Daoy (cell line): ENCODE measurements at regions not wholly inside any gene's neighbourhood (a gene's known extent, or its start where the extent isn't known, plus 50 kb on each side); places are given as distances from the start of the nearest gene placed in this dataset.
"Not testable (repeated sequence)": the region's sequence is repeated elsewhere in the genome, so short reads cannot be mapped to it uniquely, and the experiment has no call there.

Experiments
- DNase-seq: peaks from one replicate; pipeline ENCODE4 v3.0.0-alpha.2; 2015; ENCODE audit warnings: low read depth

- no peak for DNase-seq
Observed at GRCh38 chr5:125245216-125245615, 498.8 kb upstream of the ZNF608 start.

- DNase-seq: no peak
Observed at GRCh38 chr5:125249400-125249799, 503.0 kb upstream of the ZNF608 start.

- DNase-seq: no peak
Observed at GRCh38 chr5:125251703-125252102, 505.3 kb upstream of the ZNF608 start.

DNA sequence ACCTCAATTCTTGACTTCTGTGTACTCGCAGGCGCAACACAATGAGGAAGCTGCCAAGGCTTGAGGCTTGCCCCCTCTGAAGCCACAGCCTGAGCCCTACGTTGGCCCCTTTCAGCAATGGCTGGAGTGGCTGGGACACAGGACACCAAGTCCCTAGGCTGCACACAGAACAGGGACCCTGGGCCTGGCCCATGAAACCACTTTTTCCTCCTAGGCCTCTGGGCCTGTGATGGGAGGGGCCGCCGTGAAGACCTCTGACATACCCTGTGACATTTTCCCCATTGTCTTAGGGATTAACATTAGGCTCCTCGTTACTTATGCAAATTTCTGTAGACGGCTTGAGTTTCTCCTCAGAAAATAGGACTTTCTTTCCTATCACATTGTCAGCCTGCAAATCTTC, 507.2 kb upstream of the ZNF608 start:
- not testable (repeated sequence) for DNase-seq

GRCh38 chr5:125254267-125254666, 507.8 kb upstream of the ZNF608 start:
- no peak for DNase-seq

- no peak for DNase-seq
Observed at GRCh38 chr5:125256296-125256695, 509.9 kb upstream of the ZNF608 start.

- DNase-seq: no peak
Observed at GRCh38 chr5:125257057-125257972, 510.9 kb upstream of the ZNF608 start.

GRCh38 chr5:125257997-125258396, 511.6 kb upstream of the ZNF608 start:
- no peak for DNase-seq

- no peak for DNase-seq
Observed at GRCh38 chr5:125258615-125259014, 512.2 kb upstream of the ZNF608 start.

DNA sequence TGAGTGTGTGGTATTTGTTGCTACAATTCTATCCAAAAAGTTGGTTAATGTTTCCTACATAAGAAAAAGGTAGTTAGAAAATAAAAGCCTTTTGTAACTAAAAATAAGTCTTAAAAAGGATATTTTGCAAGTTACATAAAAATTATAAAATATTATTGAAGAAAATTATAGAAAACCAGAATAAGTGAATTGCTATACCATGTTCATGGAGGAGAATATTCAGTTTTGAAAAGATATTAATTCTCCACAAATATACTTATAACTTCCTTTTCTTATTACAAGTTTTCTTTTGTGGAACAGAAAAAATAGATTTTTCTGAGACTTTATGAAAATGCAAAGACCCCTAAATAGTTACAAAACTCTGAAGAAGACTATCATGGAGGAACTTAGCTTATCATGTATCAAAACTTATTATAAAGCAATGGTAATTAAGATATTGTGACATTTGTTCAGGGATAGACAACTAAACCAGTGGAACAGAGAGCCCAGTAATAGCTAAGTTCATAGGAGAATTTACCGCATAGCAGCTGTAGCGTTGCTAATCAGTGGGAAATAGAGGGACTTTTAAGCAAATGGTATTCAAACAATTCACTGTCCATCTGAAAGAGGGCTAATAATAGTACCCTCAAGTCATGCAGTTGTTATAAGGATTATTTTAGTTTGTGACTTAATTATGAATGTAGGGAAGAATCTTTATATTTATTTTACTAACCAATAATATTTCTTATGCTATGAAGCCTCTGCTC, 515.2 kb upstream of the ZNF608 start:
- no peak for DNase-seq

- DNase-seq: no peak
Observed at GRCh38 chr5:125262782-125263181, 516.3 kb upstream of the ZNF608 start.

DNA sequence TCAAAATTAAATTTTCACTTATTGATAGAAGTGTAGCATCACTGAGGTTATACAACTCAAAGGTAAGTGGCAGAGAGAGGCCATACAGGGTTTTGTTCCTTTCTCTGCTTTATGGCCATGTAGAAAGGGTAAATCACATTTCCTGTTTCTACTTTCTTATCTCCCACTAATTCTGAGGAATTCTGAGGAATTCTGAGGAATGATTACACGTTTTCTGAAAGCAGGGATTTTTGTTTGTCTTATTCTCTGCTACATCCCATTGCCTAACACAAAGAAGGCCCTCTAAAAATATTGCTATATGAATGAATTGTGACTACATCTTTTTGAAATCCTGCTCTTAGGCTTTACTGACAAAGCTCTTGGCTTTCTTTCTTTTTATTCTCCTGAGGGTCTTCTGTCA, 516.9 kb upstream of the ZNF608 start:
- no peak for DNase-seq

DNA sequence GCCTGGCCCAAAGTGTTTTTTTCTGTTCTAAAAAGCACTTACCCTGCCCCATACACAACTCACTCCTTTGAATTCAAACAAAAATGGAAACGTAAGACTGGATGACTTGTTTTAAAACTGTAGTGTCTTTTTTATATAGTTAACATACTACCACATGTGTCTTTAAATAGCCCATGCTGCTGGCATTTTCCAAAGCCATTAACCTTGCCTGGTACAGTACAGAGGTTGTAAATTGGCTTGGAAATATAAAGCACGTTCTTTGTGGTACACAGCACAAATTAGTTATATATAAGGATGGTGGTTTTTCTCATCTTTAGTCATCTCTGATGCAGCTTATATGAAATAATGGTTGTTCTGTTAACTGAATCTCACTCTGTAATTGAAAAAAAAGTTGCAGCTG, 519.7 kb upstream of the ZNF608 start:
- DNase-seq: no peak

DNA sequence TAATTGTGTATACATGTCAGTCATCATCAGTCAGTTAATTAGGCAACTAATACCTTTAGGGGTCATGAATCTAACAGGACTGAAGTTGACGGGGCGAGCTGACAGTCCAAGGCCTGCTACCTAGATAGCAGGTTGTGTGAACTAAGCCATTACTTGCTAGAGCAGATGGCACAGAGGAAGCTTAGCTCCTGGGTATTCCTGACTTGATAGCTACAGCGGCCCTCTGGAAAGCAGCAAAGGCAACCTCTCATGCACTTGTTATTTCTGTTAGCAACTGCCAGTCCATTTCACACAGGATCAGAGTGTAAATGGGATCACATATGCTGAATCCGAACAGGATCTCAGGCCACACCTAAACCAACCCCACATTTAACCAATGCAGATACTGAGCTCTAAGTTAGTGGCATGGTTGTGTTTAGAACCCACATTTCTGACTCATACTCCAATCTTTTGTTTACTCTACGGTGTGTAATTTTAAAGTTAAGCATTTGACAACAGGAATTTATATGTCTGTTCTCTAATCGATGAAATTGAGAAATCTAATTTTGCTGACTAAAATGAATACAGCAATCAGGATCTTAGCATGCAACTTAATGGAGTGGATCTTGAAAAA, 521.3 kb upstream of the ZNF608 start:
- no peak for DNase-seq

- no peak for DNase-seq
Observed at GRCh38 chr5:125269926-125270325, 523.5 kb upstream of the ZNF608 start.

DNA sequence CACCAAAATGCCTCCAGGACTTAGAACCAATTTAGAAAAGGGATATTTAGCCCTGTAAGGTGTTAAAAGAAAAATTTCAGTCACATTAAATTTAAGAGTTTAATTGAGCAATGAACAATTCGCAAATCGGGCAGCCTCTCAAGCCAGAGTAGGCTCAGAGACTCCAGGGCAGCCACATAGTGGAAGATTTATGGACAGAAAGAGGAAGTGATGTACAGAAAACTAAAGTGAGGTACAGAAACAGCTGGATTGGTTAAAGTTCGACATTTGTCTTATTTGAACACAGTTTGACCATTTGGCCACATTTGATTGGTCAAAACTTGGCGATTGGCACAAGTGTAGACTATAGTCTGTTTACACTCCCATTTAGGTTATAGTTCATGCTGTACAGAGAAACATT, 525.9 kb upstream of the ZNF608 start:
- DNase-seq: no peak

DNA sequence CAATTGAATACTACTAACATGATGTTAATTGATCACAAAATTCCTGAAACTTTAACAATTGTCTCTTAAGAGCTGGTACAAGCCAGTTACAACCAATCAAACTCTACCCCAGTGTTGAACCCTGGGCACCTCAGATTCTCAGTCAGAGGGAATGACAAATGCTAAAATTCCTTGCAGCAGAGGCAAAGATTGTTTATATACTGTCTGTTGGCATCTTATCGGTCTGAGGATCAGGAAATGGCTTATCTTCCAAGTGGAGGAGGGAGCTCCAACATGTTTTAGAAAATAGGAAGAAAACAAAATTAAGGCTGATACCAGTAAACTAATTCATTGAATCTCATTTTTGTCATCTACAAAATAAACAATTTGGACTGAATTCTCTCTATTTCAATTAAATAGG, 527.8 kb upstream of the ZNF608 start:
- DNase-seq: peak; percentile 36

DNA sequence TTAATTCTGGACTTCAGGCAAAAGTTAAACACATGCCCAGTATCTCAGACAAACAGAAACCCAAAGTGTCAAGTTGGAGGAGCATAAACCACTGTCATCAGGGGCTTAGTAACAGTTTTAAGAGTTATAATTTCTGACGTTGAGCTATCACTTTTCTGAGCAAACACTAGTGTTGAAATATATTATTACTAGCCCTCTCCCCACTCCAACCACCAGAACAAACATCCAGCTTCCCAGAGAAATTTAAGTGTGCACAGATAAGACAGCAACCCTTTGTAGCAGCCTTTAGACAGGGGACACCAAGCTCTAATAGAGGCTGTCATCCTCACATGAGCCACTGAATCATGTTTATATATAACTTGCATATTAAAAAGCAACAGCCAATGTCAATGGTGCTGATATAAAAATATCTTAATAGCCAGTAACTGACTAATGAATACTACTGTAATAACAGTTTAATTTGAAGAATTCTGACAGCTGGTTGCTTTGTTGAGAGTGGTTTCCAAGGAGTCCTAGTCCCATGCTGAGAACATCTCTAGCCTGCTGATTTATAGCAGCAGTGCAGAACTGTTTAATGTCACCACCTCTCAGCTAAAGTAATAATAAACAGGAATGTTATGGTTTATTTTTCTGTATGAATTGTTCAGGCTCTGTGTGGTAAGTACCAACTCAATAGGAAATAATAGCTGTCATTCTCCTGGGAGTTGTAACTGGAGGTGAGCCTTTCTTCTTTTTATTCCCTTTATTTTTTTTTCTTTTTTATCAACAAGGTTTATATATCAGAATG, 528.7 kb upstream of the ZNF608 start:
- DNase-seq: peak; percentile 64

DNA sequence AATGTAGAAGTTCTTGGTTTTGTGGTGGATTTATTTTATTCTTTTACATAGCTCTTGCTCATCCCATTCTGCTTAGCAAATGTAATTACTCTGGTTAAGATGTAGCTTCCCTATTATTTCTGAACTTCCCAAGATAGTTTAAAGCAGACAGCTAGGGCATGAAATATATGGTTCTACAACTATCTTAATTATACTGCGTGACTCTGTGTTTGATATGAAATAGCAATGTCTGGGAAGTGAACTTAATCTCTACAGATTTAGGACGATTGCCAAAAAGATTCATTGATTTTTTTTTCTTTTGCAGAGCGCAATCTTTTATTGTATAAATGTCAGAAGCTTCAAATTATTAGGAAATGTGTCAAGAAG, 529.3 kb upstream of the ZNF608 start:
- DNase-seq: no peak

- no peak for DNase-seq
Observed at GRCh38 chr5:125276096-125276495, 529.7 kb upstream of the ZNF608 start.

- DNase-seq: peak; percentile 89
Observed at GRCh38 chr5:125277494-125278154, 531.2 kb upstream of the ZNF608 start.
